ENCODE measurements at regions not wholly inside any gene's neighbourhood (a gene's known extent, or its start where the extent isn't known, plus 50 kb on each side); places are given as distances from the start of the nearest gene placed in this dataset.

GRCh38 chr3:178075344-178075743 lies 460.9 kb upstream of the KCNMB2 start:
- TF ChIP-seq, protein P1, sequence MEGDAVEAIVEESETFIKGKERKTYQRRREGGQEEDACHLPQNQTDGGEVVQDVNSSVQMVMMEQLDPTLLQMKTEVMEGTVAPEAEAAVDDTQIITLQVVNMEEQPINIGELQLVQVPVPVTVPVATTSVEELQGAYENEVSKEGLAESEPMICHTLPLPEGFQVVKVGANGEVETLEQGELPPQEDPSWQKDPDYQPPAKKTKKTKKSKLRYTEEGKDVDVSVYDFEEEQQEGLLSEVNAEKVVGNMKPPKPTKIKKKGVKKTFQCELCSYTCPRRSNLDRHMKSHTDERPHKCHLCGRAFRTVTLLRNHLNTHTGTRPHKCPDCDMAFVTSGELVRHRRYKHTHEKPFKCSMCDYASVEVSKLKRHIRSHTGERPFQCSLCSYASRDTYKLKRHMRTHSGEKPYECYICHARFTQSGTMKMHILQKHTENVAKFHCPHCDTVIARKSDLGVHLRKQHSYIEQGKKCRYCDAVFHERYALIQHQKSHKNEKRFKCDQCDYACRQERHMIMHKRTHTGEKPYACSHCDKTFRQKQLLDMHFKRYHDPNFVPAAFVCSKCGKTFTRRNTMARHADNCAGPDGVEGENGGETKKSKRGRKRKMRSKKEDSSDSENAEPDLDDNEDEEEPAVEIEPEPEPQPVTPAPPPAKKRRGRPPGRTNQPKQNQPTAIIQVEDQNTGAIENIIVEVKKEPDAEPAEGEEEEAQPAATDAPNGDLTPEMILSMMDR (IDR thresholded peaks at IDR 0.05; ENCODE audit: extremely low read depth, missing control alignments): no peak
- no peak for DNase-seq (ENCODE audit: low spot score)

DNA sequence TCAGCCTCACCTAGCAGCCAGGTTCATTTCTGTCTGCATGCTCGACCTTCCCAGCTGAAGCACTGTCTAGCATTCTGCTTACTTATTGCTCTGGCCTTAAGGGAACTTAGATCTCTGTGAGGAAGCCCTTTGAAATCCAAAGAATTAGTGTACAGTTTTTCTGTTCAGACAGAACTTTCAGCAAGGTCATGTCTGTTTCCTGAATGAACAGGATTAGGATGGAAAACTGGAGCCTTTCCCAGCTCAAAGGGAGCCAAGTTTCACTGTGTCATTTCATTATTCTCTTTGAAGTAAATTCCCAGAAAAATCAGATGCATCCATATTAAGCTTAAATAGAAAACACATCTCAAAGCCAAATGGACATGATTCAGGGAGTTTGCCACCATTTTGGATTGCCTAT lies 457.3 kb upstream of the KCNMB2 start:
- DNase-seq (ENCODE audit: low spot score): no peak
- TF ChIP-seq, protein P1 (IDR thresholded peaks at IDR 0.05; ENCODE audit: extremely low read depth, missing control alignments): no peak

GRCh38 chr3:178079966-178080365 lies 456.3 kb upstream of the KCNMB2 start:
- no peak for DNase-seq (ENCODE audit: low spot score)
- TF ChIP-seq, protein P1 (IDR thresholded peaks at IDR 0.05; ENCODE audit: extremely low read depth, missing control alignments): no peak

- TF ChIP-seq, protein P1 (IDR thresholded peaks at IDR 0.05; ENCODE audit: extremely low read depth, missing control alignments): no peak
These were observed 453.8 kb upstream of the KCNMB2 start for GRCh38 chr3:178082326-178082906.

GRCh38 chr3:178083906-178084866 lies 452.1 kb upstream of the KCNMB2 start:
- DNase-seq (ENCODE audit: low spot score): no peak
- TF ChIP-seq, protein P1 (IDR thresholded peaks at IDR 0.05; ENCODE audit: extremely low read depth, missing control alignments): no peak

More at GRCh38 chr3:178082326-178082906, 453.8 kb upstream of the KCNMB2 start:
- no peak for DNase-seq (ENCODE audit: low spot score)

DNA sequence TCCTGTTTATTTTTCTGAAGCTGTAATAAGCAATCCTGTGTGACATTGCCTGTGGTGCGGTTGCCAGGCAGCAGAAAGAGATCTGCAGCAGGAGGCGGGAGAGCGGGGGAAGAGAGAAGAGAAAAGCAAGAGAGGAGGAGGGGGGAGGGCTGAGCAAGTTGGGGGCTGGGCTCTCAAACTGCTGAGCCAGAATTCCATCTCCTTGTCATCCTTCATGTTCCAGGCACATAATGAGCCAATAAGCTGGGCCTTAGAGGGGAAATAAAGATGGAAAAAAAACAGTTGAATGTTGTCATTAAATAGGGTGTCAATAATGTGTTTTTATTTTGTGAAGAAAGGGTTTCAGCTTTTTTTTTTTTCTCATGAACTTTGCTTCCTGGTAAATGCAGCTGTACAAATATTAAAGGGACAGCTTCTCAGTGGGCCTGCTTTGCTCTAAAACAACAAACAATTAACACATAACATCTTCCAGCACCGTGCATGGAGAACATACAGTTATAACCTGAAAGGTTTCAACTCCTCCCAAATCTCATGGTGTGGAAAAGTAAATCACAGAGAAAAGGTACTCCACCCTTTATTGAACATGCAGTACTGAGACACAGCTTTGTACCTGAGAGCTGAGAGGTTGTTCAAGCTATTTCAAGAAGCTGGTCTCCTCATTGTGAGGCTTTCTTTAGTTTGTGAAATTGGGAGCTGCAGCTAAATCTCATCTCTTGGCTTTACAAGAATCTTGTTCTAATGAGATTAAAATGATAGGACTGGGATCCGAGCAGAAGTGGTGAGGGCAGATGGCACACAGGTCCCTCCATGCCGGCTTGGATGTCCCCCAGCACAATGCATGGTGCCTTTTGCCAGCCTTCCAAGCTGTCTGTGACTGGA lies 451.1 kb upstream of the KCNMB2 start:
- DNase-seq (ENCODE audit: low spot score): no peak
- TF ChIP-seq, protein P1 (IDR thresholded peaks at IDR 0.05; ENCODE audit: extremely low read depth, missing control alignments): no peak
